ENCODE measurements at regions not wholly inside any gene's neighbourhood (a gene's known extent, or its start where the extent isn't known, plus 50 kb on each side); places are given as distances from the start of the nearest gene placed in this dataset.

DNA sequence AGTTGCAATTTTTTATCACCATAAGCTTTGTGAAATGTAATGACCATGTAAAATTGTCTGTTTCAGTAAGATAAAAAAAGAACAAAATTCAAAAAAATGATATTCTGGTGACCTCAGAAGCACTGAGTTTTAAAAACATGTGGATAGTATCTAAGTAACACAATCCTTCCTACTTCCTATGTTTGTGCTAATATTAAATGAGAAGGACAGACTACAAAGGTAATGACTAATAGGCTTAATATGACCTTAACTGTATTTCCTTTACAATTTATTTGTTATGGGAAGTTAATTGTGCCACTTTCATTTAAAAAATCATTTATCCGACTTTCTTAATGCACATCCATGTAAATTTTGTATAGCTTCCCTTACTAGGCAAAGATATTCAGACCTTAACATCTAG is 1030.4 kb upstream of the ATXN8OS start:
- Histone ChIP-seq H3K27ac (no peak overlapping the region), H3K4me3 (no peak overlapping the region), H3K4me1 (no peaks in the 10 kb centered on the region), H3K27me3 (no peaks in the 10 kb centered on the region), H3K9me3 (no peaks in the 10 kb centered on the region), H3K36me3 (ENCODE audit: low read depth, missing control alignments) (no peaks in the 10 kb centered on the region)
- intact Hi-C loops (cut with DNase I; ENCODE audit: low total_unique reads): no loop called here
- no peak for DNase-seq
- no peak for TF ChIP-seq POLR2A (IDR thresholded peaks at IDR 0.05)
- 77 to 84% methylated on average over 1 of the region's 1 CpG for WGBS, 2 donors

- intact Hi-C loops (cut with DNase I; ENCODE audit: low total_unique reads): no loop called here
- 89 to 91% methylated on average over 1 of the region's 1 CpG for WGBS, 2 donors
- Histone ChIP-seq H3K4me3 (no peak overlapping the region), H3K36me3 (ENCODE audit: low read depth, missing control alignments) (no peaks in the 10 kb centered on the region), H3K9me3 (no peaks in the 10 kb centered on the region), H3K27me3 (no peaks in the 10 kb centered on the region), H3K27ac (no peak overlapping the region), H3K4me1 (no peaks in the 10 kb centered on the region)
- TF ChIP-seq, protein P1, sequence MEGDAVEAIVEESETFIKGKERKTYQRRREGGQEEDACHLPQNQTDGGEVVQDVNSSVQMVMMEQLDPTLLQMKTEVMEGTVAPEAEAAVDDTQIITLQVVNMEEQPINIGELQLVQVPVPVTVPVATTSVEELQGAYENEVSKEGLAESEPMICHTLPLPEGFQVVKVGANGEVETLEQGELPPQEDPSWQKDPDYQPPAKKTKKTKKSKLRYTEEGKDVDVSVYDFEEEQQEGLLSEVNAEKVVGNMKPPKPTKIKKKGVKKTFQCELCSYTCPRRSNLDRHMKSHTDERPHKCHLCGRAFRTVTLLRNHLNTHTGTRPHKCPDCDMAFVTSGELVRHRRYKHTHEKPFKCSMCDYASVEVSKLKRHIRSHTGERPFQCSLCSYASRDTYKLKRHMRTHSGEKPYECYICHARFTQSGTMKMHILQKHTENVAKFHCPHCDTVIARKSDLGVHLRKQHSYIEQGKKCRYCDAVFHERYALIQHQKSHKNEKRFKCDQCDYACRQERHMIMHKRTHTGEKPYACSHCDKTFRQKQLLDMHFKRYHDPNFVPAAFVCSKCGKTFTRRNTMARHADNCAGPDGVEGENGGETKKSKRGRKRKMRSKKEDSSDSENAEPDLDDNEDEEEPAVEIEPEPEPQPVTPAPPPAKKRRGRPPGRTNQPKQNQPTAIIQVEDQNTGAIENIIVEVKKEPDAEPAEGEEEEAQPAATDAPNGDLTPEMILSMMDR (IDR thresholded peaks at IDR 0.05): no peak
- TF ChIP-seq POLR2A (IDR thresholded peaks at IDR 0.05): no peak
- no peak for DNase-seq
Measured at GRCh38 chr13:69069554-69070133, 1038.0 kb upstream of the ATXN8OS start.

- Histone ChIP-seq H3K9me3 (no peaks in the 10 kb centered on the region), H3K4me1 (no peaks in the 10 kb centered on the region), H3K27ac (no peak overlapping the region), H3K4me3 (no peak overlapping the region), H3K27me3 (no peaks in the 10 kb centered on the region), H3K36me3 (ENCODE audit: low read depth, missing control alignments) (no peaks in the 10 kb centered on the region)
- no peak for TF ChIP-seq POLR2A (IDR thresholded peaks at IDR 0.05)
- TF ChIP-seq, protein P1 (IDR thresholded peaks at IDR 0.05): no peak
- intact Hi-C loops (cut with DNase I; ENCODE audit: low total_unique reads): no loop called here
- 46 to 67% methylated on average over 1 of the region's 1 CpG for WGBS, 2 donors
- no peak for DNase-seq
Measured at GRCh38 chr13:69050696-69051095, 1056.9 kb upstream of the ATXN8OS start.

GRCh38 chr13:69044629-69045028 is 1063.0 kb upstream of the ATXN8OS start:
- 73 to 78% methylated on average over 9 of the region's 9 CpGs for WGBS, 2 donors
- no peaks in the 10 kb centered on the region for H3K27me3 ChIP-seq
- no peak for DNase-seq
- H3K27ac ChIP-seq: no peak overlapping the region
- no peaks in the 10 kb centered on the region for H3K36me3 ChIP-seq (ENCODE audit: low read depth, missing control alignments)
- H3K4me1 ChIP-seq: no peaks in the 10 kb centered on the region
- TF ChIP-seq, protein P1 (IDR thresholded peaks at IDR 0.05): no peak
- TF ChIP-seq POLR2A (IDR thresholded peaks at IDR 0.05): no peak
- no peaks in the 10 kb centered on the region for H3K9me3 ChIP-seq
- no peak overlapping the region for H3K4me3 ChIP-seq
- intact Hi-C loops (cut with DNase I; ENCODE audit: low total_unique reads): no loop called here

- TF ChIP-seq POLR2A (IDR thresholded peaks at IDR 0.05): no peak
- TF ChIP-seq, protein P1 (IDR thresholded peaks at IDR 0.05): no peak
- Histone ChIP-seq H3K36me3 (ENCODE audit: low read depth, missing control alignments) (no peaks in the 10 kb centered on the region), H3K27me3 (no peaks in the 10 kb centered on the region), H3K4me3 (no peak overlapping the region), H3K4me1 (no peaks in the 10 kb centered on the region), H3K27ac (no peak overlapping the region), H3K9me3 (no peaks in the 10 kb centered on the region)
- intact Hi-C loops (cut with DNase I; ENCODE audit: low total_unique reads): no loop called here
- WGBS, 2 donors: 90 to 91% methylated on average over 2 of the region's 2 CpGs
- no peak for DNase-seq
Measured at GRCh38 chr13:69040898-69041297, 1066.7 kb upstream of the ATXN8OS start.
